Tibial nerve (tissue), 4 donors: ENCODE measurements at regions not wholly inside any gene's neighbourhood (a gene's known extent, or its start where the extent isn't known, plus 50 kb on each side); places are given as distances from the start of the nearest gene placed in this dataset.

ENCODE experiments used
- DNase-seq, 2 donors: peaks; one replicate each; pipeline ENCODE4 v3.0.0-alpha.2; 2019; ENCODE audit warnings: low spot score in 2 of 2
- H3K27ac ChIP-seq, 4 donors: fragments of 200-600 bp; sonication (generic) in 3 of 4; one replicate each; pipeline ENCODE4 v1.5.1; 2017 to 2019; ENCODE audit warnings: mild to moderate bottlenecking in 1 of 4
- H3K27me3 ChIP-seq, 2 donors: fragments of 200-600 bp; sonication (generic) in 1 of 2; one replicate each; pipeline versions ENCODE4 v1.5.1 to v1.6.0; 2017 to 2019
- H3K36me3 ChIP-seq, 3 donors: fragments of 200-600 bp; sonication (generic); one replicate each; pipeline ENCODE4 v1.5.1; 2018 to 2019
- H3K4me1 ChIP-seq, 4 donors: fragments of 200-600 bp; sonication (generic) in 3 of 4; one replicate each; pipeline ENCODE4 v1.5.1; 2017 to 2019
- H3K4me3 ChIP-seq, 4 donors: fragments of 200-600 bp; sonication (generic) in 3 of 4; one replicate each; pipeline ENCODE4 v1.5.1; 2017 to 2019; ENCODE audit warnings: mild to moderate bottlenecking in 1 of 4, moderate library complexity in 1 of 4
- H3K9me3 ChIP-seq, 4 donors: fragments of 200-600 bp; sonication (generic) in 3 of 4; one replicate each; pipeline ENCODE4 v1.5.1; 2017 to 2019
- EP300 ChIP-seq, 2 donors: sonication (generic); formaldehyde crosslinking; IDR thresholded peaks; one replicate each; pipeline ENCODE4 v1.6.1; 2017; ENCODE audit warnings: antibody characterized with exemption in 2 of 2, mild to moderate bottlenecking in 1 of 2
- POLR2A ChIP-seq, 2 donors: fragments of 450-650 bp; IDR thresholded peaks; one replicate each; pipeline ENCODE4 v1.6.1; 2017; ENCODE audit warnings: antibody characterized with exemption in 2 of 2, mild to moderate bottlenecking in 2 of 2, moderate library complexity in 2 of 2
- WGBS, 2 donors: methylation state at CpG; one replicate each; pipeline ENCODE4 v1.1.5; 2018; 5-methylcytosine and 5-hydroxymethylcytosine counted together
- TF ChIP-seq, protein P1 (sequence below), 5 experiments: fragments of 200-600 bp in 3 of 5; fragments of 450-650 bp in 2 of 5; sonication (generic) in 3 of 5; IDR thresholded peaks; one replicate each; pipeline ENCODE4 v1.5.1; 2016 to 2019; ENCODE audit warnings: antibody characterized with exemption in 5 of 5, mild to moderate bottlenecking in 3 of 5, moderate library complexity in 2 of 5

DNA sequence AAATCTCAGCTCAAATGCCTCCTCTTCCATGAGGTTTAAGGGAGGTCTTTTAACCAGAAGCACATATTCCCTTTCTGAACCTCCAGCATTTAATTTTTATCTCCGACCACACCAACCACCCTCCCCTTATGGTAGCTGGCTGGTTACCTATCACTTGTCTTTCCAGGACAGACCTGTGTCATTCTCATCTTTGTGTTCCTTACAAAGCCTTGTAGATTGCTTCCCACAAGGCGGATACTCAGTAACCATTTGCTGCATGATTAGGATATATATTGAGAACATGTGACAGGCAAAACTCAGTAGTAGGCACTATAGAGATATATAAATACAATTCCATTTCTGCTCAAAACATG is 119.5 kb downstream of the RPL22L1 start:
- TF ChIP-seq POLR2A (IDR thresholded peaks at IDR 0.05) (no peak), EP300 (IDR thresholded peaks at IDR 0.05) (no peak)
- TF ChIP-seq, protein P1, sequence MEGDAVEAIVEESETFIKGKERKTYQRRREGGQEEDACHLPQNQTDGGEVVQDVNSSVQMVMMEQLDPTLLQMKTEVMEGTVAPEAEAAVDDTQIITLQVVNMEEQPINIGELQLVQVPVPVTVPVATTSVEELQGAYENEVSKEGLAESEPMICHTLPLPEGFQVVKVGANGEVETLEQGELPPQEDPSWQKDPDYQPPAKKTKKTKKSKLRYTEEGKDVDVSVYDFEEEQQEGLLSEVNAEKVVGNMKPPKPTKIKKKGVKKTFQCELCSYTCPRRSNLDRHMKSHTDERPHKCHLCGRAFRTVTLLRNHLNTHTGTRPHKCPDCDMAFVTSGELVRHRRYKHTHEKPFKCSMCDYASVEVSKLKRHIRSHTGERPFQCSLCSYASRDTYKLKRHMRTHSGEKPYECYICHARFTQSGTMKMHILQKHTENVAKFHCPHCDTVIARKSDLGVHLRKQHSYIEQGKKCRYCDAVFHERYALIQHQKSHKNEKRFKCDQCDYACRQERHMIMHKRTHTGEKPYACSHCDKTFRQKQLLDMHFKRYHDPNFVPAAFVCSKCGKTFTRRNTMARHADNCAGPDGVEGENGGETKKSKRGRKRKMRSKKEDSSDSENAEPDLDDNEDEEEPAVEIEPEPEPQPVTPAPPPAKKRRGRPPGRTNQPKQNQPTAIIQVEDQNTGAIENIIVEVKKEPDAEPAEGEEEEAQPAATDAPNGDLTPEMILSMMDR (IDR thresholded peaks at IDR 0.05), result no peak
- H3K27me3 ChIP-seq, result no peaks in the 10 kb centered on the region
- no peak overlapping the region for H3K4me3 ChIP-seq
- H3K4me1 ChIP-seq, result peaks cover 0 to 43% (median 7%) of the 10 kb centered on the region in 4 donors
- 92 to 97% methylated on average over 2 of the region's 2 CpGs for WGBS, 2 donors
- DNase-seq, result no peak
- H3K9me3 ChIP-seq, result no peaks in the 10 kb centered on the region
- H3K36me3 ChIP-seq, result no peaks in the 10 kb centered on the region
- H3K27ac ChIP-seq, result no peak overlapping the region

DNA sequence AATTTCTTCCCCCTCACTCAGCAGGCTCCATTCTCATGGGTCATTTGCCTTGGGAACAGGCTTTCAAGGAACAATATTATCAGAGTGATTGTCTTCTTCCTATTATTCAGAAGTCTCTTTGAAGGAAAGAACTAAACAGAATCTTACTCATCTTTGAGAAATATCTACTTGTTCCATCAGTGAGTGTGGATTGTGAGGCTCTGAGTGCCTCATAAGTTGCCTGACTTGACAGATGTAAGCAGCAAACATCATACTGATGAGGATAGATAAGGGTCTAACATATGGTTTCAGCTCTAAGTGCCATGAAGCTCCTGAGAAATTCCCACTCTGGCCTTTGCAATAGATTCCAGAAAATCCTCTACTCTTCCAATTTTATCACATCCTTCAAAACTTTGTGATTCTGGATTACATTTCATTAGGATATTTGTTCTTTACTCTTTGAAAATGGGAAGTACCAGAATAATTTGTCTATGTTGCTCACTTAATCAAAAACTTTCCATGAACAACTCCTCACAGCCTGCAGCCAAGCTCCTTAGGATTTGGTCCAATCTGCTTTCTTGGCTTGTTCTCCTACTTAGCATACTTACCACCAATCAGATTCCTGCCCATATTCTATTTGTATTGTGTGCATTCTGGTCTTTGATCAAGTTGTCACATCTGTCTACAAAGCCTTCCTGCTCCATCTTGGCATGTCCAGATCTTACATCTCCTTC is 120.1 kb downstream of the RPL22L1 start:
- H3K27ac ChIP-seq, result no peak overlapping the region
- H3K4me3 ChIP-seq, result no peak overlapping the region
- TF ChIP-seq POLR2A (IDR thresholded peaks at IDR 0.05) (no peak), EP300 (IDR thresholded peaks at IDR 0.05) (no peak)
- TF ChIP-seq, protein P1 (IDR thresholded peaks at IDR 0.05), result no peak
- no peaks in the 10 kb centered on the region for H3K9me3 ChIP-seq
- H3K36me3 ChIP-seq, result no peaks in the 10 kb centered on the region
- H3K4me1 ChIP-seq, result peaks cover 0 to 43% (median 7%) of the 10 kb centered on the region in 4 donors
- H3K27me3 ChIP-seq, result no peaks in the 10 kb centered on the region
- no peak for DNase-seq

DNA sequence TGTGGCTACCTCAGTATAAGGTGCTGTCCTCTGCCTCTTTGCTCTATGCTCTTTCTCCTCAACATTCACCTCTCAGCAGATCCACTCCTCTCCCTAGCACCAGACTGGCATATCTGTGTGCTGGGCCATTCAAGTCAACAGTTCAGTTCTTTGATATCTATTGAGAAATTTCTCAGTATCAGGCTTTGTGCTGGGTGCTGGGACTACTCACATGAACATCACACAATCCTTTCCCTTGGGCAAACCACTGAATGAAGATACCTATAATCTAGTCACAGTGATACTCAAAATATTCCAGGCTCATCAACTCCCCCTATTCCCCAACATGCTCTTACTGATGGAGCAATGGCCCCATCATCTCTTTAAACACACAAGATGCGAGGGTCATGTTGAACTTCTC is 120.8 kb downstream of the RPL22L1 start:
- peaks cover 0 to 37% (median 7%) of the 10 kb centered on the region in 4 donors for H3K4me1 ChIP-seq
- H3K9me3 ChIP-seq, result no peaks in the 10 kb centered on the region
- no peak overlapping the region for H3K27ac ChIP-seq
- 93 to 94% methylated on average over 1 of the region's 1 CpG for WGBS, 2 donors
- TF ChIP-seq POLR2A (IDR thresholded peaks at IDR 0.05) (no peak), EP300 (IDR thresholded peaks at IDR 0.05) (no peak)
- TF ChIP-seq, protein P1 (IDR thresholded peaks at IDR 0.05), result no peak
- H3K27me3 ChIP-seq, result no peaks in the 10 kb centered on the region
- no peaks in the 10 kb centered on the region for H3K36me3 ChIP-seq
- no peak overlapping the region for H3K4me3 ChIP-seq
- no peak for DNase-seq

DNA sequence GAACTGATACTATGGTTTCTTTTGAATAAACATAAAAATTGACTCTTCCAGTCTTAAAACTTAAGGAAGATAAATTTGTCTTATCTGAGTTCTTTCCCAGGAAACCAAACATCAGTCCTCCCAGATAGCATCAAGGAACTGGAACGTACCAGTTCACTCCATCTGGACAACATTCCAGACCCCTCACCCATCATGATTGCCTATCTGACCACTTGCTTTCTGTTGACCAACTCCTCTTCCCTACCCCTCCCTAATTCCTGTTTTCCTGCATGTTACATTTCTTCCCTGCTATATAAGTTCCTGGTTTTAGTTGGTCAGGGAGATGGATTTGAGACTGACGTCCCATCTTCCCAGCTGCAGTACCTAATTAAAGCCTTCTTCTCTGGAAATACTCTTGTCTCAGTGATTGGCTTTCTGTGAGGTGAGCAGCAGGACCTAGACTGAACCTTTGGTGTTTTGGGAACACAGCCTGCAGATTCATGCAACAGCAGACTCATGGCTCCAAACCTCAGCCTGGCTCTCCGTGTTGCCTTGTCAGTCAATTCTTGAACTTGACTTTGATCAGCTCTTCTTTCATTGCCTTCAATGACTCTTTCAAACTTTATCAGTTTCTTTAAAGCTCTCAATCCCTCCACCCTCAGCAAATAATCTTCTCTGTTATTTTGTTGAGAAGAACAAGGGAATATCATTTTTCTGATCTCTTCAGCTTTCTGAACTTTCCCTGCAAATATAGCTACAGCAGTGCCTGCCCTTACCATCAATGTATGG is 123.6 kb downstream of the RPL22L1 start:
- 83 to 87% methylated on average over 3 of the region's 3 CpGs for WGBS, 2 donors
- peaks cover 0 to 18% (median 0%) of the 10 kb centered on the region in 4 donors for H3K4me1 ChIP-seq
- no peak for DNase-seq
- H3K36me3 ChIP-seq, result no peaks in the 10 kb centered on the region
- TF ChIP-seq EP300 (IDR thresholded peaks at IDR 0.05) (no peak), POLR2A (IDR thresholded peaks at IDR 0.05) (no peak)
- TF ChIP-seq, protein P1 (IDR thresholded peaks at IDR 0.05), result no peak
- H3K27ac ChIP-seq, result no peak overlapping the region
- no peaks in the 10 kb centered on the region for H3K27me3 ChIP-seq
- H3K4me3 ChIP-seq, result no peak overlapping the region
- no peaks in the 10 kb centered on the region for H3K9me3 ChIP-seq

DNA sequence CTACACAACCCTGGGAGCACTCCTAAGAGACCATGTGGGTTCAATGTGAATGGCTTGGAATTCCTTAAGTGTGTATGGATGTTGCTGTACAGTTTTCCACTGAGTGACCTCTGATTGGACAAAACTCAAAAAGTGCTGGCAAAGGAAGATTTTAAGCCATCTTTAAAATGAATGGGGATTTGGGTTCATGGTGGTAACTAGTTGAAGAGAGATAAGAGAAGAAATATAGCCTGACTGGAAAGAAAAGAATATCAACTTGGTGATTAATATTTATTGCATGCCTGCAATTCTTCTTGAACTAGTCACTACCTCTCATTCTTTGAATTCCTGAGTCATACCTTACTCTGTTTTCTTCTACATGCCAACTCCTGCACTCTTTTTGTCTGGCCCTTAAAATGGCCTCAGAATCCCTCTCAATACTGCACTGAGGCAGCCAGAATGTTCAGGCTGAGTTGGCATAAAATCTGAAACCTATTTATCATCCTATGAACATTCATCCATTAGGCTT is 124.7 kb downstream of the RPL22L1 start:
- no peaks in the 10 kb centered on the region for H3K36me3 ChIP-seq
- no peak overlapping the region for H3K27ac ChIP-seq
- H3K9me3 ChIP-seq, result no peaks in the 10 kb centered on the region
- DNase-seq, result no peak
- TF ChIP-seq EP300 (IDR thresholded peaks at IDR 0.05) (no peak), POLR2A (IDR thresholded peaks at IDR 0.05) (no peak)
- TF ChIP-seq, protein P1 (IDR thresholded peaks at IDR 0.05), result no peak
- no peak overlapping the region for H3K4me3 ChIP-seq
- H3K4me1 ChIP-seq, result peaks cover 0 to 20% (median 3%) of the 10 kb centered on the region in 4 donors
- H3K27me3 ChIP-seq, result no peaks in the 10 kb centered on the region
